HFFc6 (cell line): ENCODE measurements at regions not wholly inside any gene's neighbourhood (a gene's known extent, or its start where the extent isn't known, plus 50 kb on each side); places are given as distances from the start of the nearest gene placed in this dataset.

Experiments
- DNase-seq: peaks from one replicate; pipeline ENCODE4 v3.0.0-alpha.2; 2018
- H3K27ac Mint-ChIP-seq: 2 replicates; pipeline ENCODE4 v1.8.0; 2020; ENCODE audit warnings: mild to moderate bottlenecking, mixed read lengths
- H3K27me3 Mint-ChIP-seq: 2 replicates; pipeline ENCODE4 v1.8.0; 2021; ENCODE audit warnings: mild to moderate bottlenecking, moderate library complexity, mixed read lengths; ENCODE audit not compliant: insufficient read depth
- H3K36me3 Mint-ChIP-seq: 2 replicates; pipeline ENCODE4 v1.8.0; 2021; ENCODE audit warnings: low read depth, mixed read lengths
- H3K4me1 Mint-ChIP-seq: 2 replicates; pipeline ENCODE4 v1.8.0; 2020; ENCODE audit warnings: low read depth, mixed read lengths
- H3K4me3 Mint-ChIP-seq: 2 replicates; pipeline ENCODE4 v1.8.0; 2020; ENCODE audit warnings: mild to moderate bottlenecking, moderate library complexity, mixed read lengths
- H3K9me3 Mint-ChIP-seq: 2 replicates; pipeline ENCODE4 v1.8.0; 2020; ENCODE audit warnings: mild to moderate bottlenecking, mixed read lengths
- TF ChIP-seq, protein P1 (sequence below): fragments of 200-600 bp; sonication (generic); IDR thresholded peaks from 2 replicates; pipeline ENCODE4 v1.5.0; 2021; ENCODE audit warnings: antibody characterized with exemption, mild to moderate bottlenecking

DNA sequence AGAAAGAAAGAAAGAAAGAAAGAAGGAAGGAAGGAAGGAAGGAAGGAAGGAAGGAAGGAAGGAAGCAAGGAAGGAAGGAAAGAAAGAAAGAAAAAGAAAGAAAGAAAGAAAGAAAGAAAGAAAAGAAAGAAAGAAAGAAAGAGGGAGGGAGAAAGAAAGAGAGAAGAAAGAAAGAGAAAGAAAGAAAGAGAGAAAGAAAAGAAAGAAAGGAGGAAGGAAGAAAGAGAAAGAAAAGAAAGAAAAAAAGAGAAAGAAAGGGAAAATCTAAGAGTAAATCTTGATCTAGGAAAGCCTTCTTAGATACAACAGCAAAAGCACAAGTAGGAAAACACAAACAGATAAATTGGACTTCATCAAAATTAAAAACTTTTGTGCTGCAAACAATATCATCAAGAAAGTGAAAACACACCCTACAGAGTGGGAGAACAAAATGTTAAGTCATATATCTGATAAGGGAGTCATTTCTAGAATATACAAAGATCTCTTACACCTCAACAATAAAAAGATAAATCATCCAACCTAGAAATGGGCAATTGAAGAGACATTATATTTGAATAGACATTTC is 116.8 kb upstream of the FGF3 start:
- H3K9me3 Mint-ChIP-seq, result no peaks in the 10 kb centered on the region
- no peak overlapping the region for H3K27ac Mint-ChIP-seq
- no peak for DNase-seq
- TF ChIP-seq, protein P1, sequence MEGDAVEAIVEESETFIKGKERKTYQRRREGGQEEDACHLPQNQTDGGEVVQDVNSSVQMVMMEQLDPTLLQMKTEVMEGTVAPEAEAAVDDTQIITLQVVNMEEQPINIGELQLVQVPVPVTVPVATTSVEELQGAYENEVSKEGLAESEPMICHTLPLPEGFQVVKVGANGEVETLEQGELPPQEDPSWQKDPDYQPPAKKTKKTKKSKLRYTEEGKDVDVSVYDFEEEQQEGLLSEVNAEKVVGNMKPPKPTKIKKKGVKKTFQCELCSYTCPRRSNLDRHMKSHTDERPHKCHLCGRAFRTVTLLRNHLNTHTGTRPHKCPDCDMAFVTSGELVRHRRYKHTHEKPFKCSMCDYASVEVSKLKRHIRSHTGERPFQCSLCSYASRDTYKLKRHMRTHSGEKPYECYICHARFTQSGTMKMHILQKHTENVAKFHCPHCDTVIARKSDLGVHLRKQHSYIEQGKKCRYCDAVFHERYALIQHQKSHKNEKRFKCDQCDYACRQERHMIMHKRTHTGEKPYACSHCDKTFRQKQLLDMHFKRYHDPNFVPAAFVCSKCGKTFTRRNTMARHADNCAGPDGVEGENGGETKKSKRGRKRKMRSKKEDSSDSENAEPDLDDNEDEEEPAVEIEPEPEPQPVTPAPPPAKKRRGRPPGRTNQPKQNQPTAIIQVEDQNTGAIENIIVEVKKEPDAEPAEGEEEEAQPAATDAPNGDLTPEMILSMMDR, result no peak
- no peaks in the 10 kb centered on the region for H3K4me1 Mint-ChIP-seq
- H3K36me3 Mint-ChIP-seq, result no peaks in the 10 kb centered on the region
- H3K4me3 Mint-ChIP-seq, result no peak overlapping the region
- peaks cover 44% of the 10 kb centered on the region for H3K27me3 Mint-ChIP-seq

DNA sequence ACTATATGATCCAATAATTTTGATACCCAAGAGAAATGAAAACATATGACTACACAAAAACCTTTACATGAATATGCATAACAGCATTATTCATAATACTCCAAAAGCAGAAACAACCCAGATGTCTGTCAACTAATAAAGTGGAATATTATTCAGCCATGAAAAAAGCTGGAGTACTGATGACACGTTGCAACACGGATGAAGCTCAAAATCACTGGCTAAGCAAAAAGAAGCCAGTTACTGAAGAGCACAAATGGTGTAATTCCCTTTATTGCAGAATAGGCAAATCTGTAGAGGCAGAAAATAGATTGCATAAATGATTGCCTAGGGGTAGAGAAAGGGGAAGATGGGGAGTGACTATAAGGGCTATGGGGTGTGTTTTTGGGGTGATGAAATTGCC is 117.6 kb upstream of the FGF3 start:
- no peak overlapping the region for H3K27ac Mint-ChIP-seq
- TF ChIP-seq, protein P1, result no peak
- DNase-seq, result no peak
- peaks cover 39% of the 10 kb centered on the region for H3K27me3 Mint-ChIP-seq
- H3K36me3 Mint-ChIP-seq, result no peaks in the 10 kb centered on the region
- no peaks in the 10 kb centered on the region for H3K9me3 Mint-ChIP-seq
- no peaks in the 10 kb centered on the region for H3K4me1 Mint-ChIP-seq
- no peak overlapping the region for H3K4me3 Mint-ChIP-seq

DNA sequence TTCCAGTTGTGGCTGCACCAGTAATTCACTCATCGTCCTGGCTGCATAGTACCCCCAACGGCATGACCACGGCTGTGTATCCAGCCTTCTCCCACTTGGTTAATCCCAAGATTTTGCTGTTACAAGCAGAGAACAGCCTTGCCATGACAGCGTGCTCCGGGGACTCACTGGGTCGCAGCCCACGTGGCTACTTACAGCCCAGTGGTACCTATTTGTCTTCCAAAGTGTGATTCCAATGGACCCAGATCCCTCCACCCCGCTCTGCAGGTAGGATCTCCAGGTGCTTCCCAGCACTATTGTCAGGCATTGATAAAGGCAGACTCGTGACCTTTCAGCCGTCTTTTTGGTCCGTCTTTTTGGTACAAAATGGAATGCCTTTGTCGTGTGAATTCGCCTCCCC is 119.0 kb upstream of the FGF3 start:
- Mint-ChIP-seq H3K9me3 (no peaks in the 10 kb centered on the region), H3K27me3 (peaks cover 38% of the 10 kb centered on the region), H3K4me1 (no peaks in the 10 kb centered on the region), H3K36me3 (no peaks in the 10 kb centered on the region), H3K27ac (no peak overlapping the region), H3K4me3 (no peak overlapping the region)
- DNase-seq, result no peak
- TF ChIP-seq, protein P1, result no peak

DNA sequence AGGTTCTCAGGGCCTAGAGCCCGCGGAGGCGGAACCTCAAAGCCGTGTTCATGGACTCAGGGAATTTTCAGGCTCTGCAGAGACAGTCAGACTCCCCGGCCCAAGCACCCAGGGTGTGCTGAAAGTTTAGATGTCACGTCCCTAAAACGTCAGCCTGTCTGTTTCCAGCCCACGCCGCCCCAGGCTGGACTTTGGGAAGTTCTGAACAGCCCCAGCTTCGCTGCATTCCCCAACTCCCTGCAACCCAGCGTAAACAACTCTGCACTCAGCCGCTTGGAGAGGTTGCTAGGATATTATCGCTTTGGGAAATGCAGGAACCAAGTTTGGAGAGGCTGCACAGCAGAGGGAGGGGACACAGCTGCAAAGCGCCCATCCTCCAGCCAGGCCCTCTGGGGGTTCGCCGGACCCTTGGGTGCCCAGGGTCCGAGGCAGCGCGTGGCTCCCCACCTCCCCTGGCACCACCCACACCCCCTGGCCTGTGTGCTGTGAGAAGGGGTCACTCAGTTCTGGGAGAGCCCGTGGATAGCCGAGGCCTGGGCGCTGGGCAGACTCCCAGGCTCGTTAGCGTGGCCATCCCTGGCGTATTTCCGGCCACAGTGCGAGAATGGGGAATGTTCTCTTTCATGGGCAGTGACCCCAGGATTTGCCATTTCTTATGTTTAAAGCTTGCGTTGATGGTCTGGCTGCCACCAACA is 120.5 kb upstream of the FGF3 start:
- H3K36me3 Mint-ChIP-seq, result no peaks in the 10 kb centered on the region
- H3K9me3 Mint-ChIP-seq, result no peaks in the 10 kb centered on the region
- no peak overlapping the region for H3K4me3 Mint-ChIP-seq
- peaks cover 41% of the 10 kb centered on the region for H3K27me3 Mint-ChIP-seq
- DNase-seq, result no peak
- no peak overlapping the region for H3K27ac Mint-ChIP-seq
- H3K4me1 Mint-ChIP-seq, result no peaks in the 10 kb centered on the region
- TF ChIP-seq, protein P1, result no peak

- H3K27ac Mint-ChIP-seq, result no peak overlapping the region
Observed at GRCh38 chr11:69940246-69940610, 121.0 kb upstream of the FGF3 start.

More at GRCh38 chr11:69940246-69940610, 121.0 kb upstream of the FGF3 start:
- TF ChIP-seq, protein P1, result no peak
- Mint-ChIP-seq H3K4me1 (no peaks in the 10 kb centered on the region), H3K4me3 (no peak overlapping the region), H3K36me3 (no peaks in the 10 kb centered on the region), H3K27me3 (peaks cover 42% of the 10 kb centered on the region), H3K9me3 (no peaks in the 10 kb centered on the region)
- DNase-seq, result no peak
